DMS53 treated with DMSO at 0.1 percent for 48 hours (cell line): ENCODE measurements at regions not wholly inside any gene's neighbourhood (a gene's known extent, or its start where the extent isn't known, plus 50 kb on each side); places are given as distances from the start of the nearest gene placed in this dataset.

ENCODE experiments used
- DNase-seq: peaks from one replicate; lab custom pipeline; 2025; ENCODE audit not compliant: unreplicated experiment; lab: John Stamatoyannopoulos, UW

DNA sequence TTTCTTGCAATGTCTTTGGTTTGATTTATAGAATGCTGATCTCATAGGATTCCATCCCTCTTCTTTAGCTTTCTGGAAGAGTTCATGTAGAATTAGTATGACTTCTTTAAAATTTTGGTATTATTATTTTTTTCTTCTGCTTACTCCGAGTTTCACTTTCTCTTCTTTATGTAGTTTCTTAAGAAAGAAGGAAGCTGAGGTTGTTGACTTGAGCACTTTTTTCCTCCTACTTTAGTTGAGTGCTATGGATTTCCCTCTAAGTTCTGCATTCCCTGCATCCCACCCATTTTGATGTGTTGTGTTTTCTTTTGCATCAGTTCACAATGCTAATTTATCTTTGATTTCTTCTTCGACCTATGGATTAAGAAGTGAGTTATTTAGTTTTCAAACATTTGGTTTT, 78.9 kb upstream of the SPRED2 start:
- DNase-seq, result no peak

DNA sequence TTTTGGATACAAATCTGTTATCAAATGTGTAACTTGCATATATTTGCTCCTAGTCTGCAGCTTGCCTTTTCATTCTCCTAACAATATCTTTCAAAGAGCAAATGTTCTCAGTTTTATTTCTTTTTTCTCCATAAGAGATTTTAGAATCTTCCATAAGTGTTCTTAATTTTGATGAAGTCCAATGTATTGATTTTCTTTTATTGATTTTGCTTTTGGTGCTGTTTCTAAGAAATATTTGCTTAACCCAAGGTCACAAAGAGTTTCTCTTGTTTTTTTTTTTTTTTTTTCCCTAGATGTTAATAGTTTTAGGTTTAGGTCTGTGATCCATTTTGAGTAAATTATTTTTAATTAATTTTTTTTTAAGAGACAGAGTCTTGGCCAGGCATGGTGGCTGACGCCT, 75.8 kb upstream of the SPRED2 start:
- DNase-seq, result no peak

DNA sequence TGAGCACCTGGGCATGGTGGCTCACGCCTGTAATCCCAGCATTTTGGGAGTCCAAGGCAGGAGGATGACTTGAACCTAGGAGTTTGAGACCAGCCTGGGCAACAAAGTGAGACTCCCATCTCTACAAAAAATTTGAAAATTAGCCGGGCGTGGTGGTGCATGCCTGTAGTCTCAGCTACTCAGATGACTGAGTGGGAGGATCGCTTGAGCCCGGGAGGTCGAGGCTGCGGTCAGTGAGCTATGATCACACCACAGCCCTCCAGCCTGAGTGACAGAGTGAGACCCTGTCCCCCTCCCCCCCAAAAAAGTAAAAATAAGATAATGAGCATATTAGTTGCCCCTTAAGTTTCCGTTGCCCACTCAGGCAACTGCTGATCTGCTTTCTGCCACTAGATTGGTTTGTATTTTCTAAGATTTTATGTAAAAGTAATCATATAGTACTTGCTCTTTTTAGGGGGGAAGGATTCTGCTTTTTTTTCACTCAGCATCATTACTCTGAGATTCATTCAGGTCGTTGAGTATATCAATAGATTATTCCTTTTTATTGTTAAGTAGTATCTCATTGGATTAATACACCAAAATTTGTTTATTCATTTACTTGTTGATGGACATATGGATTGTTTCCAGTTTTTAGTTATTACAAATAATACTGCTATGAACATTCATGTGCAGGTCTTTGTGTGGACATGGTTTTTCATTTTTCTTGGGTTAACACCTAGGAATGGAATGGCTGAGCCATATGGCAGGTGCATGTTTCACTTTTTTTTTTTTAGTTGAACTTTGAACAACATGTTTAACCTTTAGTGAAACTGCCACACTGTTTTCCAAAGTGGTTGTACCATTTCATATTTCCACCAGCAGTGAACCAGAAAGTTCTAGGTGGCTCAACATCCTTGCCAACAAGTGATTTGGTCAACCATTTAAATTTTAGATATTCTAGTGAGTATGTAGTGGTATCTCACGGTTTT, 75.0 kb upstream of the SPRED2 start:
- no peak for DNase-seq

DNA sequence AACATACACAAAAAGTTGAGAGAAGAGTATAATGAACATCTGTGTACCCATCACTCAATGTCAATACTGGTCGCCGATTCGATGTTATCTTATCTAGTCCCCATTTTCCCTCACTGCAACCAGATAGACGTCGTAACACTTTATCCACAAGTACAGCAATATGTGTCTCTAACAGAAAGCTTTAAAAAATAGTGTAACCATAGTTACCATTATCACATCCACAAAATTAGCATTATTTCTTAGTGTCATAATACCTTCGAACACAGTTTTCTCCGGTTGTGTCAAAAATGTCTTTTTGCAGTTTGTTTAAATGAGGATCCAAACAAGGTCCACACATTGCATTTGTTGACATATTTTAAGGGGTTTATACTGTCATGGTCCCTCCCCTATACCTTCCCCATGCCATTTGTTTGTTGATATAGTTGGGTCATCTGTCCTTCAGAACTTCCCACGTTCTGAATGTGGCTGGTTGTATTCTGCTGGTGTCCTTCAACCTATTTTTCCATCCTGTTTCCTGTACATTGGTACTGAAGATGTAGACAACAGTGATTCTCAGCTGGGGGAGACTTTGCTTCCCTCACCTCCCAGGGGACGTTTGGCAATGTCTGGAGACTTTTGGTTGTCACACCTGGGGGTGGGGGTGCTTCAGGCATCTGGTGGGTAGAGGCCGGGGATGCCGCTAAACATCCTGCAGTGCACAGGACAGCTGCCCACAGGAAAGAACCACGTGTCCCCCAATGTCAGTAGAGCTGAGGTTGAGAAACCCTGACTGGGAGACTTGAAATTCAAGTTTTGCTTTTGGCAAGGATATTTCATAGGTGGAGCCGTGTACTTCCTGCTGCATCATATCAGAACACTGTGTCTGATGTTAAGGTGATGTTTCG, 72.7 kb upstream of the SPRED2 start:
- DNase-seq, result no peak

DNA sequence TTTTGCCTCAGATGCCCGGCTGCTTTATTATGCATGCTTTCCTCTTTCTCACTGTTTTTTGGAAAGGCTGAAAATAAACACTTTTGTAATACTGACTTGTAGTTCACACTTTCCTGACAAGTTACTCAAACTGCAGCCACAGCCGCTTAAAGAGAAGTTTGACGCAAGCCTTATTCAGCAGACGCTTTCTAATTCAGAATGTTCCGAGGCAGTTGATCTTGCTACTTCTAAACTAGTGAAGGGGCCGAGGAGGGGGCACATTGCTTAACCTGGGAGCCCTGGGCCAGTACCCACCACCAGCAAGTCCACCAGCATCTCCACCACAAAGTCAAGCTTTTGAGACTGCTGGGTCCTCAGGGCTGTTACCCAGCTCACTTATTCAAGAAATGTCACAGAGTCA, 71.8 kb upstream of the SPRED2 start:
- DNase-seq, result no peak

DNA sequence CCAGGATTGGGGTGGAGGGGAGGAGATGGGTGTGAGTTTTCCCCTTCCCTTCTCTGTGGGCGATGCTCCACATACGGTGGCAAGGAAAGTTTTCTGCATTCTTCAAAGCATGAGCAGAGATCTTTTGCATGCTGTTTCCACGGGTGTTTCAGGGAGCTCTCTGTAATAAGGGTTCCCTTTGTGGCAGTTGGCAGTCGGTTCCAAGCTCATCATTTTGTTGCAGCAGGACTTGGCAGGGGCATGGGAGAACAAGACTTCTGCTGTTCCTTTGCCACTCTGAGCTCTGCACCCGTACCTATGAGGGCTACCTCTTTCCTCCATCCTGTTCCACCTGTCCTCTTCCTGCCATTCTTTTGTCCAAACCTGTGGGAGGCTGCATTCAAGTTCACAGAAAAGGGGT, 71.3 kb upstream of the SPRED2 start:
- no peak for DNase-seq

DNA sequence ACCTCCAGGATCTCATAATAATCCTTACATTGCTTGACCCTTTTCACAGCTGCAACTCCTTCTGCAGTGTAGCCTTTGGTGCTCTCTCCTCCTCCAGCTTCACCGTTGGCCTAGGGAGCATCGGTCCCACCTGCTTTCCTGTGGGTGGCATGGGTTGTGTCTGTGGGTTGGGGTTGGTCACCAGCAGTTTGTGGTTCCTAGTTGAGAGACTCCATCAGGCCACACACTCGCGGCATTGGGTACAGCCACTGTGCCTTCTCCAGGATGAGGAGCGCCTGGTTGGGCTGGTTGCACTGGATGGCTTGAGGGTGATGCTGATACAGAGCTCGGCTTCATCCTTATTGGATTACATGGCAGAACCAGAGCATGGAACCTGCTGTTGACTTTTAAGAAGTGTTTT, 69.4 kb upstream of the SPRED2 start:
- no peak for DNase-seq

DNA sequence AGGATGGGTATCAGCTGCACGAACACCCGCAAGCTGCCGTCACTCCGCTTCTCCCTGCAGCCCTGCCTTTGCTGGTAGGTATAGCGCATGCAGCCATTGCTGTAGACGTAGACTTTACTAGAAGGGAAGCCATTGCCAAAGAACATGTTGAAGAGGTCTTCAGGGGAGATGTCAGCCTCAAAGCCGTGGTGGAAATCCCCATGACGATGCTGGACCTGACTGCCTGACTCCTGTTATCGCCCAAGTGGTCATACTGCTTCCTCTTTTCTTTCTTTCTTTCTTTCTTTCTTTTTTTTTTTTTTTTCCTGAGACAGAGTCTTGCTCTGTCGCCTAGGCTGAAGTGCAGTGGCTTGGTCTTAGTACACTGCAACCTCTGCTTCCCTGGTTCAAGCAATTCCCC, 68.7 kb upstream of the SPRED2 start:
- no peak for DNase-seq

DNA sequence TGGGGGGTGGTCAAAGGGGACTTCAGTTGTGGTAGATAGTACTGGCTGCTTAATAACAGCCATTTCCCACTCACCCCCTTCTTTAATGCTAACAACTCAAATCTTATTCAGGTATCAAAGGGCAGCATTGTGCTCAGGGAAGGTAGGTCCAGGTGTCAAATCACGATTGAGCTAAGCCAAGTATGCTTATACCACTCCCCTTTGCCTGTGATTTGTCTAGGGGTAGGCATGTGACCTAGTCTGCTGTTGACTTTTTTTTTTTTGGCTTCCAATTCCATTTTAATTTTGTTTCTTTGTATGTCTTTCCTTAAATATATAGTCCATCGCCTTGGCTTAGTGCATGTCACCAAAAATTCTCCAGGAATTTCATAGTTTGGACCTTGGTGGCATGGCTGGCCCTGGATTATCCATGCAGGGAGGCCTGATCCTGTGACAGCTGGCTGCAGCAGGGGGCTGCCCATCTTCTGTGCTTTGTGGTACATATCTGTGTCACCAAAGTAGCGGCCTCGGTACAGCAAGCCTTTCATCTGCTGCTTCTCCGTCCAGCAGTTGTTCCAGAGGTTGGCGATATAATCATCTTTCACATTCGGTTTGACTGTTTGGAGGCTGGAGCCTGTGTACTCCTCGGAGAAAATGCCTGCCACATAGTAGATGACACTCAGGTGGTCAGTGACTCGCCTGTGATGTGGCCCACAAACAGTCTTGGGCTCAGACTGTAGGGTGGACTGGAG, 68.1 kb upstream of the SPRED2 start:
- DNase-seq, result no peak

DNA sequence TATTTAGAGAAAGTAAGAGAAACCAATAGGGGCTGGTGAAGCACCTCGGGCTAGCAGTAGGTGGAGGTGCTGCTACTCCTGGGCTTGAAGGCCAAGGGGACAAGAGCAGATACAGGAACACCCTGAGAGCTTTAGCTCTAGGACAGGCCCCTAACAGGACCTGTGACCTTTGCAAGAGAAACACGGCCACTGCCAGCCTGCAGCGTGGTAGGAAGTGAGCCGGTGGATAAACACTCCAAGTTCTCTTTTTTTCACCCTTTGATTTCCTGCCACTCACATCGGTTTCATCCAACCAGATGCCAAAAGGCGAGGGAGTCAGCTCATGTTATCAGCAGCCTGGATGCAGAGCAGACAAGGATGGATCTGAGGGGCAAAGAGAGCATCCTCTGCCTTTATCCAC, 66.8 kb upstream of the SPRED2 start:
- DNase-seq, result peak; percentile 16

DNA sequence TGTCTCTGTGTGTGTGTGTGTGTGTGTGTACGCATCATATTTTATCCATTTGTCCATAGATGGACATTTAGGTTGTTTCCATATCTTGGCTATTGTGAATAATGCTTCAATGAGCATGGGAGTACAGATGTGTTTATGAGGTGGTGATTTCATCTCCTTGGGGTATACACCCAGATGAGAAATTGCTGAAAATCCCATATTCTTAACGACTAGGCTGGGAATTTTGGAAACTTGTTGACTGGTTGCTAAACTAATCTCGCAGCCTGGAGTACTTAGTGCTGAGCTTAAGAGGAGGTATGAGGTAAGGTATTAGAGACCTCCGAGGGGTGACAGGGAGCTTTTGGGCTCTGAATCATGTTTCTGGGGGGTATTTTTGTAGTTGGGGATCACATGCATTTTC, 66.0 kb upstream of the SPRED2 start:
- DNase-seq, result no peak

DNA sequence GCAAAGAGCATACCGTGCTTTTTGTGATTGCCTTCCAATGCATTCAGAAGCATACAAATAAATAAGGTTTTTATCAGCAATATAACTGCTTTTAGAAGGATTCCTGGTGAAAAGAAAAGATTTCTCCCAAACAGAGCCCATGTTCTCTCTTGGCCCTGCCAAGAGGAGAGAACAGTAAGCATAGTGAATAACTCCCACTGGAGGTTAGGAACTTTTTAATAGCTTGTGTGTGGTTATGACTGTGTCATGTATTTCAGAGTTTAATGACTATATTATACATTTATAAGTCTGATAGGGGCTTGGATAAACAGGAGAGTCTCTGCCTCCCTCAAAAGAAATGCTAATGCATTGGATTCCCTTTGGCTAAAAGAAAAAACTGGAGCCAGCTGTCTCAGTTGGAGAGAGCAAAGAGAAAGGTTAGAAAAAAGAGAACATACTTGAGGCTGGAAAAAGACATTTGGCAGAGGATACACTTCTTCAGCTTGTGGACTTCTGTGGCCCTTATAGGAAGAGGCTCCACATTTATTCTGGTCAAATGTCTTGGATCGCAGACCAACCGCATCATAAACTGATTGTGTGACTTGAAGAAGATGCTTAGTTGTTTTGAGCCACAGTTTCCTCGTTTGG, 63.0 kb upstream of the SPRED2 start:
- no peak for DNase-seq

DNA sequence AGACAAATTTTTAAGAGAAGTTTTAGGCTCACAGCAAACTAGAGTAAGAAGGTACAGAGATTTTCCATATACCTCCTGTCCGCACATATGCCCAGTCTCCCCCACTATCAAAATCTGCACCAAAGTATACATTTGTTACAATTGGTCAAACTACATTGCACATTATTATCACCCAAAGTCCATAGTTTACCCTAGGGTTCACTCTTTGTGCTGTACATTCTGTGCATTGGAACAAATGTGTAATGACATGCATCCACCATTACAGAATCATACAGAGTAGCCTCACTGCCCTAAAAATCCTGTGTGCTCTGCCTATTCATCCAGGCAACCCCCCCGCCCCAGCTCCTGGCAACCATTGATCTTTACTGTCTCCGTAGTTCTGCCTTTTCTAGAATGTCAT, 61.7 kb upstream of the SPRED2 start:
- no peak for DNase-seq

DNA sequence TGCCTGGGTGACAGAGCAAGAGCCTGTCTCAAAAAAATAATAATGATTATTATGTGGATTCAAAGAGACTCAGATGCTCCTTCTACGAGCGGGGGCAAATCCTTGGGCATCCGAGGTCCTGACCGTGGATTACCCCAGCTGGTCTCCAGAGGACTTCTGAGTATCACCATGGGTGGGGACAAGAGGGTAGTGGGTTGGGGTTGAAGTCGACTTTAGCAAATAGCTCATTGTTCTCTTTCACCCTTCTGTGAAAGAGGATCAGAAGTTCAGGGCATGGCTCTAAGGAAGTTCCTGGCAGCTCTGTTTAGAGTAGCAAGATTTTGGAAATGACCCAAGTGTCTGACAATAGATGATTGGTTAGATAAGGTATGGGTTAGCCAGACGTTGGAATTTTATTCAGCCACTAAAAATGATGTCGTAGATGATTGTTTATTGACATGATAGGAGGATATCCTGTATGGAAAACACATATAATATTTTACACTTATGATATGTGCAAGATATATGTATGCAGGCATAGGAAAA, 59.0 kb upstream of the SPRED2 start:
- no peak for DNase-seq

DNA sequence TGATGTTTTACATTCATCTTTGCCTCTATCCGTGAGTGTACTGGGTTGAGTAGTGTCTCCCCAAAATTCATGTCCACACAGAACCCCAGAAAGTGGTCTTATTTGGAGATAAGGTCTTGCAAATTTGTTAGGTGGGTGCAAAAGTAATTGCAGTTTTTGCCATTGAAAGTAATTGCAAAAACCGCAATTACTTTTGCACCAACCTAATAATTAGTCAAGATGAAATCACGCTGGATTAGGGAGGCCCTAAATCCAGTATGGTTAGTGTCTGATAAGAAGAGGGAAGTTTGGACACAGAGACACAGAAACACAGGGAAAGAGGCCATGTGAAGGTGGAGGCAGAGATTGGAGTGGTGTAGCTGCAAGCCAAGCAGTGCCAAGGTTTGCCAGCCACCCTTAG, 57.8 kb upstream of the SPRED2 start:
- DNase-seq, result no peak

DNA sequence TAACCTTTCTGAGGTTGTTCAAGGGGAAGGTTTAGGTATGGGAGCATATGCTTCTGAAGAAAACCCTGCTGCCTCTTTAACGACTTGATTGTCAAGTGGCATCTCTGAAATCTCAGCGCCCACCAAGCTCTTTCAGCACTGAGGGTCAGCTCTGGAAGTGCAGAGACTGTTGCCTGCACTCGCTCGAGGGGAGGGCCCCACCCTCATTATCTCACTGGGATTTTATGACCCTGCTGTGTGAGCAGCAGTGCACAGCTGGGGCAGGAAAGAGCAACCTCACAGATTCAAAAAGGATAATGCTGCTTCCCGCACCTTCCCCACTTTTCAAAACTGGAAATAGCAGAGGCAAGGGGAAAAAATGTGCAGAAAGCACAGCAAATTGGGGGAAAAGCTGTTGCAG, 56.9 kb upstream of the SPRED2 start:
- no peak for DNase-seq

DNA sequence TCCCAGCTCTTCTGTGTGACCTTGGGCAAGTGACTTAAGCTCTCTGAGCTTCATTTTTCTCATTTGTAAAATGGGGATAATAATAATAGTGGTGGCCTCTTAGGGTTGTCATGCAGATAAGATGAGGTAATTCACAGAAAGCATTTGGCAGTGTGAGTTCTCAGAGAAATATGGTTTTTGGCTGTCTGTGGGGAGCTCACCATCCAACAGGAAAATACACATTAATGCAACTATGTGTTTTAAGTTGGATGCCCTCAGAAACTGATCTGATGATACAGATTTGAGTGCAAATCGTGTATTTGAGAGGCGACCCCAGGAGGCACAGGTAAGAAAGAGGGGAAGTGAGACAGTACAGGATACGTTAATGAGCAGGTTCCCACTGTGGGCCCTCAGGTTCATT, 56.1 kb upstream of the SPRED2 start:
- no peak for DNase-seq

DNA sequence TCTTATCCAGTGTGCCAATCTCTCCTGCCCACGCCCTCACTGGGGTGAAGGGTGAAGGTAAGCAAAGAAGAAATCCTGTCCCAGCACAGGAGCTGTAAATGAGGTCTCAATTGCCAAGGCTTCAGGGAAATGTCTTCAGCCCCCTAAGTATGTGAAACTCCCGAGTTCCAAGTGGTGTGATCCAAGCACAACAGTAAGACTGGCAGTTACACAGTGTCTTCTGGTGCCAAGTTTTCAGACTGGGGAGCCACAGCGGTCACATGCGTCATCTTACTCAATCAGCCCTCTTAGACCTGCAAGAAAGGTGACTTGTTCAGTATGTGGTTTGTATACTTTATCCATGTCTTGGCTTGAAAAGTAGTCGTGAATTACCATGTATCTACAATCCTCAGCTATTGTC, 55.0 kb upstream of the SPRED2 start:
- DNase-seq, result no peak

DNA sequence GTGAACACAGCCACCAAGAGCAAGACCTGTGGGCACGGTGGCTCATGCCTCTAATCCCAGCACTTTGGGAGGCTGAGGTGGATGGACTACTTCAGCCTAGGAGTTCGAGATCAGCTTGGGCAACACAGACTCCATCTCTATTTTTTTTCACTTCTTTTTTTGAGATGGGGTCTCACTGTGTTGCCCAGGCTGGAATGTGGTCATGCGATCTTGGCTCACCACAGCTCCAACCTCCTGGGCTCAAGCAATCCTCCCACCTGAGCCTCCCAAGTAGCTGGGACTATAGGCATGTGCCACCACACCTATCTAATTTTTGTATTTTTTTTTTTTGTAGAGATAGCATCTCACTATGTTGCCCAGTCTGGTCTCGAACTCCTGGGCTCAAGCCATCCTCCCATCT, 54.4 kb upstream of the SPRED2 start:
- DNase-seq, result no peak

DNA sequence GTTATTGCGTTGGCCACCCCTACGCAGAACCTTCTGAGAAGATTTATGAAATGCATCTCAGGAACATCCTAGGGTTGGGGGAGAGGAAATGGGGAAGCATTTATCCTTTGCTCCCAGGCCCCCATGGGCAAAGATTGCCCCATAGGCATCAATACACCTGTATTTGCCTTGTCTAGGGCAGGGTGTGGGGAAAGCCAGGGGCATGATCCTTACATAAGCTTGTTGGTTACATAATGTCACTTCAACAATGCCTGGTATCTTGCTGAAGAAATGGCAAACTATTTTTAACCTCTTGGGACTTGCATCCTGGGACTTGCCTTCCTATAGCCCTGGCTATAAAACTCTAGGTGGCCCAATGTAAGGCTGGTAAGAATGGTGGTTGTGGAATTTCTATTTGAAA, 53.9 kb upstream of the SPRED2 start:
- DNase-seq, result no peak

DNA sequence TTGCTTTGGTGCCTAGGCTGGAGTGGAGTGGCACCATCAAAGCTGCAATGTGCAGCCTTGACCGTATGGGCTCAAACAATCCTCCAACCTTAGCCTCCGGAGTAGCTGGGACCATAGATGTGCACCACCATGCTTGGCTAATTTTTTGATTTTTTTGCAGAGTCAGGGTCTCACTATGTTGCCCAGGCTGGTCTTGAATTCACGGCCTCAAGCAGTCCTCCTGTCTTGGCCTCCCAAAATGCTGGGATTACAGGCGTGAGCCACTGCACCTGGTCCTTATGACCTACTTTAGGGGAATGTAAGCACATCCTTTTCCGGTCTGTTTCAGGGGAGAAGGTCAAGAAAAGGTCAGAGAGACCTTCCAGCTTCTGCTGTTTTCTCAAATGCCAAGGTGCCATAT, 53.4 kb upstream of the SPRED2 start:
- no peak for DNase-seq
